Trophoblast cell (in vitro differentiated cells and primary cell): ENCODE measurements at regions not wholly inside any gene's neighbourhood (a gene's known extent, or its start where the extent isn't known, plus 50 kb on each side); places are given as distances from the start of the nearest gene placed in this dataset.

Experiments
- DNase-seq, 2 donors: peaks; one replicate each; pipeline ENCODE4 v3.0.0-alpha.2; 2016
- H2AFZ ChIP-seq: 2 replicates; pipeline ENCODE4 v1.6.1; 2013; ENCODE audit warnings: low read length, moderate library complexity, mild to moderate bottlenecking; ENCODE audit not compliant: insufficient read depth, poor library complexity
- H2AK5ac ChIP-seq: 2 replicates; pipeline ENCODE4 v1.6.1; 2013; ENCODE audit warnings: mild to moderate bottlenecking, low read length
- H2BK120ac ChIP-seq: 2 replicates; pipeline ENCODE4 v1.6.1; 2013; ENCODE audit warnings: low read length, mild to moderate bottlenecking, moderate library complexity; ENCODE audit not compliant: insufficient read depth, poor library complexity
- H2BK12ac ChIP-seq: 2 replicates; pipeline ENCODE4 v1.6.1; 2013; ENCODE audit warnings: mild to moderate bottlenecking, low read length, moderate library complexity
- H2BK5ac ChIP-seq: 2 replicates; pipeline ENCODE4 v1.6.1; 2013; ENCODE audit warnings: low read length, low read depth, moderate library complexity, mild to moderate bottlenecking; ENCODE audit not compliant: poor library complexity
- H3K14ac ChIP-seq: 2 replicates; pipeline ENCODE4 v1.6.1; 2013; ENCODE audit warnings: mild to moderate bottlenecking, low read length
- H3K18ac ChIP-seq: 2 replicates; pipeline ENCODE4 v1.6.1; 2013; ENCODE audit warnings: mild to moderate bottlenecking, low read length
- H3K23ac ChIP-seq: 2 replicates; pipeline ENCODE4 v1.6.1; 2013; ENCODE audit warnings: low read length
- H3K27ac ChIP-seq: 2 replicates; pipeline ENCODE4 v1.5.1; 2013; ENCODE audit warnings: low read depth, mild to moderate bottlenecking, inconsistent platforms, low read length, moderate library complexity
- H3K27me3 ChIP-seq: 2 replicates; pipeline ENCODE4 v1.6.1; 2013; ENCODE audit warnings: inconsistent platforms, mild to moderate bottlenecking, low read length, moderate library complexity; ENCODE audit not compliant: insufficient read depth
- H3K36me3 ChIP-seq, 2 experiments: 1 replicate in 1 of 2; 2 replicates in 1 of 2; pipeline ENCODE4 v1.6.1; 2013; ENCODE audit warnings: low read length in 2 of 2, mild to moderate bottlenecking in 2 of 2, moderate library complexity in 1 of 2; ENCODE audit not compliant: insufficient read depth in 2 of 2, control insufficient read depth in 1 of 2
- H3K4ac ChIP-seq: 2 replicates; pipeline ENCODE4 v1.6.1; 2013; ENCODE audit warnings: low read depth, mild to moderate bottlenecking, low read length, moderate library complexity
- H3K4me1 ChIP-seq, 2 experiments: 1 replicate in 1 of 2; 2 replicates in 1 of 2; pipeline ENCODE4 v1.6.1; 2013; ENCODE audit warnings: low read length in 2 of 2, mild to moderate bottlenecking in 2 of 2, moderate library complexity in 1 of 2; ENCODE audit not compliant: insufficient read depth in 2 of 2, control insufficient read depth in 1 of 2
- H3K4me2 ChIP-seq: 2 replicates; pipeline ENCODE4 v1.6.1; 2013; ENCODE audit warnings: inconsistent platforms, mild to moderate bottlenecking, low read length, moderate library complexity
- H3K4me3 ChIP-seq: 2 replicates; pipeline ENCODE4 v1.5.1; 2013; ENCODE audit warnings: mild to moderate bottlenecking, low read depth, low read length, inconsistent platforms
- H3K79me1 ChIP-seq: one replicate; pipeline ENCODE4 v1.6.1; 2013; ENCODE audit warnings: low read length
- H3K79me2 ChIP-seq: 2 replicates; pipeline ENCODE4 v1.6.1; 2013; ENCODE audit warnings: low read length, mild to moderate bottlenecking; ENCODE audit not compliant: control insufficient read depth, insufficient read depth, poor library complexity
- H3K9ac ChIP-seq: 2 replicates; pipeline ENCODE4 v1.6.1; 2013; ENCODE audit warnings: mild to moderate bottlenecking, low read length
- H3K9me3 ChIP-seq: 2 replicates; pipeline ENCODE4 v1.6.1; 2013; ENCODE audit warnings: low read depth, mild to moderate bottlenecking, control low read depth, inconsistent platforms, low read length; ENCODE audit not compliant: insufficient read depth
- H4K12ac ChIP-seq: 2 replicates; pipeline ENCODE4 v1.6.1; 2013; ENCODE audit warnings: low read depth, mild to moderate bottlenecking, low read length, moderate library complexity
- H4K8ac ChIP-seq: 2 replicates; pipeline ENCODE4 v1.6.1; 2013; ENCODE audit warnings: low read depth, mild to moderate bottlenecking, low read length, moderate library complexity
- H4K91ac ChIP-seq: one replicate; pipeline ENCODE4 v1.6.1; 2013; ENCODE audit warnings: low read depth, mild to moderate bottlenecking, low read length, moderate library complexity
- WGBS: extraction: QIAGEN DNeasy Blood & Tissue Kit; methylation state at CpG from one replicate; pipeline ENCODE4 v1.1.7; 2013; ENCODE audit warnings: missing lambda C conversion rate; ENCODE audit not compliant: insufficient read length, insufficient coverage; ENCODE audit errors: extremely low coverage; 5-methylcytosine and 5-hydroxymethylcytosine counted together

- Histone ChIP-seq H3K27ac (no peak overlapping the region), H2BK120ac (no peak overlapping the region), H3K23ac (no peak overlapping the region), H2BK12ac (no peak overlapping the region), H4K91ac (no peak overlapping the region), H3K79me2 (no peaks in the 10 kb centered on the region), H3K4me2 (no peak overlapping the region), H3K79me1 (no peaks in the 10 kb centered on the region), H3K18ac (no peak overlapping the region), H2AK5ac (no peak overlapping the region), H3K36me3 (no peaks in the 10 kb centered on the region), H3K4me1 (no peaks in the 10 kb centered on the region), H4K8ac (no peak overlapping the region), H2AFZ (no peak overlapping the region), H3K4ac (no peak overlapping the region), H3K4me3 (no peak overlapping the region), H4K12ac (no peak overlapping the region), H3K9ac (no peak overlapping the region), H3K9me3 (no peaks in the 10 kb centered on the region), H3K14ac (no peak overlapping the region), H2BK5ac (no peak overlapping the region), H3K27me3 (no peaks in the 10 kb centered on the region)
- no CpG with 5 or more reads among the region's 2 CpGs for WGBS
- no peak for DNase-seq
Observed at GRCh38 chr5:117405197-117405596, 830.6 kb upstream of the SEMA6A start.

- no CpG with 5 or more reads among the region's 6 CpGs for WGBS
- Histone ChIP-seq H3K18ac (no peak overlapping the region), H2BK12ac (no peak overlapping the region)
Observed at GRCh38 chr5:117394506-117395157, 820.0 kb upstream of the SEMA6A start.

GRCh38 chr5:117393125-117393524 is 818.5 kb upstream of the SEMA6A start:
- Histone ChIP-seq H4K91ac (no peak overlapping the region), H4K12ac (no peak overlapping the region), H3K4me3 (no peak overlapping the region), H3K4me1 (no peaks in the 10 kb centered on the region), H3K18ac (no peak overlapping the region), H3K9ac (no peak overlapping the region), H2AK5ac (no peak overlapping the region), H2BK120ac (no peak overlapping the region), H3K36me3 (no peaks in the 10 kb centered on the region), H3K4ac (no peak overlapping the region), H2AFZ (no peak overlapping the region), H3K23ac (no peak overlapping the region), H3K79me2 (no peaks in the 10 kb centered on the region), H3K27ac (no peak overlapping the region), H3K9me3 (no peaks in the 10 kb centered on the region), H3K4me2 (no peak overlapping the region), H2BK5ac (no peak overlapping the region), H4K8ac (no peak overlapping the region), H3K27me3 (no peaks in the 10 kb centered on the region), H2BK12ac (no peak overlapping the region), H3K79me1 (no peaks in the 10 kb centered on the region), H3K14ac (no peak overlapping the region)
- DNase-seq: no peak
- no CpG with 5 or more reads among the region's 2 CpGs for WGBS

More at GRCh38 chr5:117394506-117395157, 820.0 kb upstream of the SEMA6A start:
- H4K8ac ChIP-seq: no peak overlapping the region
- H3K4me3 ChIP-seq: no peak overlapping the region
- no peak overlapping the region for H3K23ac ChIP-seq
- no peak overlapping the region for H3K9ac ChIP-seq
- DNase-seq: no peak
- H3K79me1 ChIP-seq: no peaks in the 10 kb centered on the region
- H3K36me3 ChIP-seq: no peaks in the 10 kb centered on the region
- H3K14ac ChIP-seq: no peak overlapping the region
- H2AFZ ChIP-seq: no peak overlapping the region
- H3K4ac ChIP-seq: no peak overlapping the region
- no peak overlapping the region for H2BK120ac ChIP-seq
- no peaks in the 10 kb centered on the region for H3K27me3 ChIP-seq
- no peaks in the 10 kb centered on the region for H3K9me3 ChIP-seq
- no peaks in the 10 kb centered on the region for H3K79me2 ChIP-seq
- H3K4me2 ChIP-seq: no peak overlapping the region
- H3K4me1 ChIP-seq: no peaks in the 10 kb centered on the region
- H2BK5ac ChIP-seq: no peak overlapping the region
- no peak overlapping the region for H4K12ac ChIP-seq
- H2AK5ac ChIP-seq: no peak overlapping the region
- H3K27ac ChIP-seq: no peak overlapping the region
- H4K91ac ChIP-seq: no peak overlapping the region

GRCh38 chr5:117380316-117380715 is 805.7 kb upstream of the SEMA6A start:
- Histone ChIP-seq H3K9me3 (no peaks in the 10 kb centered on the region), H3K14ac (no peak overlapping the region), H4K8ac (no peak overlapping the region), H3K79me2 (no peaks in the 10 kb centered on the region), H3K4me2 (no peak overlapping the region), H2BK5ac (no peak overlapping the region), H4K12ac (no peak overlapping the region), H3K4ac (no peak overlapping the region), H3K4me1 (no peaks in the 10 kb centered on the region), H2AK5ac (no peak overlapping the region), H3K79me1 (no peaks in the 10 kb centered on the region), H3K9ac (no peak overlapping the region), H3K36me3 (no peaks in the 10 kb centered on the region), H2BK12ac (no peak overlapping the region), H3K4me3 (no peak overlapping the region), H2AFZ (no peak overlapping the region), H3K18ac (no peak overlapping the region), H4K91ac (no peak overlapping the region), H3K27ac (no peak overlapping the region), H2BK120ac (no peak overlapping the region), H3K23ac (no peak overlapping the region), H3K27me3 (no peaks in the 10 kb centered on the region)
- no peak for DNase-seq
